Loucy (cell line): ENCODE measurements at regions not wholly inside any gene's neighbourhood (a gene's known extent, or its start where the extent isn't known, plus 50 kb on each side); places are given as distances from the start of the nearest gene placed in this dataset.

Experiments
- H2AFZ ChIP-seq: fragments of 200-600 bp; sonication (generic); 2 replicates; pipeline ENCODE4 v1.6.0; 2016; ENCODE audit warnings: antibody characterized with exemption, mild to moderate bottlenecking, low read length, moderate library complexity
- H3F3A ChIP-seq: fragments of 200-600 bp; 2 replicates; pipeline ENCODE4 v1.6.0; 2016; ENCODE audit warnings: antibody characterized with exemption, low read depth, mild to moderate bottlenecking
- H3K27me3 ChIP-seq: fragments of 200-600 bp; sonication (generic); 2 replicates; pipeline ENCODE4 v1.6.1; 2014; ENCODE audit warnings: low read length, mild to moderate bottlenecking; ENCODE audit not compliant: insufficient read depth, poor library complexity, severe bottlenecking
- H3K36me3 ChIP-seq: fragments of 200-600 bp; sonication (generic); 2 replicates; pipeline ENCODE4 v1.6.1; 2016; ENCODE audit warnings: low read length; ENCODE audit not compliant: insufficient read depth
- H3K4me1 ChIP-seq: fragments of 200-600 bp; sonication (generic); 2 replicates; pipeline ENCODE4 v1.5.1; 2014; ENCODE audit warnings: low read length, mild to moderate bottlenecking; ENCODE audit not compliant: insufficient read depth, poor library complexity, severe bottlenecking
- H3K4me2 ChIP-seq: fragments of 200-600 bp; sonication (generic); 2 replicates; pipeline ENCODE4 v1.6.0; 2014; ENCODE audit warnings: antibody characterized with exemption, low read length, low read depth, mild to moderate bottlenecking; ENCODE audit not compliant: poor library complexity, severe bottlenecking
- H3K4me3 ChIP-seq: fragments of 200-600 bp; sonication (generic); 2 replicates; pipeline ENCODE4 v1.5.1; 2014; ENCODE audit warnings: low read length, mild to moderate bottlenecking, mixed read lengths; ENCODE audit not compliant: poor library complexity, severe bottlenecking
- H3K79me2 ChIP-seq: fragments of 200-600 bp; sonication (generic); 2 replicates; pipeline ENCODE4 v1.6.1; 2014; ENCODE audit warnings: low read length; ENCODE audit not compliant: insufficient read depth
- H3K9ac ChIP-seq: fragments of 200-600 bp; sonication (generic); 2 replicates; pipeline ENCODE4 v1.6.0; 2014; ENCODE audit warnings: mild to moderate bottlenecking, low read depth, low read length, moderate library complexity; ENCODE audit not compliant: poor library complexity, severe bottlenecking
- H3K9me2 ChIP-seq: fragments of 200-600 bp; sonication (generic); replicated peaks from 2 replicates; pipeline ENCODE4 v1.6.1; 2016; ENCODE audit warnings: low read depth, low read length, mixed read lengths
- H3K9me3 ChIP-seq: fragments of 200-600 bp; sonication (generic); 2 replicates; pipeline ENCODE4 v1.6.1; 2014; ENCODE audit warnings: mild to moderate bottlenecking, antibody characterized with exemption, low read length, low read depth; ENCODE audit not compliant: insufficient read depth
- H4K20me1 ChIP-seq: fragments of 200-600 bp; sonication (generic); 2 replicates; pipeline ENCODE4 v1.6.0; 2014; ENCODE audit warnings: antibody characterized with exemption, low read length, mild to moderate bottlenecking; ENCODE audit not compliant: insufficient read depth, poor library complexity, severe bottlenecking
- EZH2phosphoT487 ChIP-seq: fragments of 200-600 bp; IDR thresholded peaks from 2 replicates; pipeline ENCODE4 v1.6.1; 2018; ENCODE audit warnings: antibody characterized with exemption, mild to moderate bottlenecking, moderate library complexity, borderline replicate concordance
- TF ChIP-seq, protein P1 (sequence below): fragments of 200-600 bp; sonication (generic); conservative IDR thresholded peaks from 2 replicates; pipeline ENCODE4 v1.5.1; 2014; ENCODE audit warnings: mild to moderate bottlenecking, antibody characterized with exemption, low read length

DNA sequence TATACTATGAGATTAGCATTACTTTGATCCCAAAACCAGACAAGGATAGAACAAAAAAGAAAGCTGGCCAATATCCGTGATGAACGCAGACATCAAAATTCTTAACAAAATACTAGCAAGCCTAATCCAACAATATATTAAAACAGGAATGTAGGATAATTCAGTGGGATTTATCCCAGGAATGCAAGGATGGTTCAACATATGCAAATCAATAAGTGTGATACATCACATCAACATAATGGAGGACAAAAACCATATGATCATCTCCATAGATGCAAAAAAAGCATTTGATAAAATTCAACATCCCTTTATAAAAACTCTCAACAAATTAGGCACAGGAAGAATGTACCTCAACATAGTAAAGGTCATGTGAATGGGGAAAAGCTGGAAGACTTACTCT is 158.5 kb downstream of the KCNE4 start:
- Histone ChIP-seq H3K4me2 (no peak overlapping the region), H3K4me3 (no peak overlapping the region), H3K79me2 (no peaks in the 10 kb centered on the region), H3K9me3 (peaks cover 6% of the 10 kb centered on the region), H3K4me1 (no peaks in the 10 kb centered on the region), H3K27me3 (no peaks in the 10 kb centered on the region), H3K9ac (no peak overlapping the region), H3K36me3 (no peaks in the 10 kb centered on the region), H3K9me2 (no peaks in the 10 kb centered on the region), H2AFZ (no peak overlapping the region), H3F3A (no peaks in the 10 kb centered on the region), H4K20me1 (no peaks in the 10 kb centered on the region)
- TF ChIP-seq EZH2phosphoT487, result no peak
- TF ChIP-seq, protein P1, sequence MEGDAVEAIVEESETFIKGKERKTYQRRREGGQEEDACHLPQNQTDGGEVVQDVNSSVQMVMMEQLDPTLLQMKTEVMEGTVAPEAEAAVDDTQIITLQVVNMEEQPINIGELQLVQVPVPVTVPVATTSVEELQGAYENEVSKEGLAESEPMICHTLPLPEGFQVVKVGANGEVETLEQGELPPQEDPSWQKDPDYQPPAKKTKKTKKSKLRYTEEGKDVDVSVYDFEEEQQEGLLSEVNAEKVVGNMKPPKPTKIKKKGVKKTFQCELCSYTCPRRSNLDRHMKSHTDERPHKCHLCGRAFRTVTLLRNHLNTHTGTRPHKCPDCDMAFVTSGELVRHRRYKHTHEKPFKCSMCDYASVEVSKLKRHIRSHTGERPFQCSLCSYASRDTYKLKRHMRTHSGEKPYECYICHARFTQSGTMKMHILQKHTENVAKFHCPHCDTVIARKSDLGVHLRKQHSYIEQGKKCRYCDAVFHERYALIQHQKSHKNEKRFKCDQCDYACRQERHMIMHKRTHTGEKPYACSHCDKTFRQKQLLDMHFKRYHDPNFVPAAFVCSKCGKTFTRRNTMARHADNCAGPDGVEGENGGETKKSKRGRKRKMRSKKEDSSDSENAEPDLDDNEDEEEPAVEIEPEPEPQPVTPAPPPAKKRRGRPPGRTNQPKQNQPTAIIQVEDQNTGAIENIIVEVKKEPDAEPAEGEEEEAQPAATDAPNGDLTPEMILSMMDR, result no peak

DNA sequence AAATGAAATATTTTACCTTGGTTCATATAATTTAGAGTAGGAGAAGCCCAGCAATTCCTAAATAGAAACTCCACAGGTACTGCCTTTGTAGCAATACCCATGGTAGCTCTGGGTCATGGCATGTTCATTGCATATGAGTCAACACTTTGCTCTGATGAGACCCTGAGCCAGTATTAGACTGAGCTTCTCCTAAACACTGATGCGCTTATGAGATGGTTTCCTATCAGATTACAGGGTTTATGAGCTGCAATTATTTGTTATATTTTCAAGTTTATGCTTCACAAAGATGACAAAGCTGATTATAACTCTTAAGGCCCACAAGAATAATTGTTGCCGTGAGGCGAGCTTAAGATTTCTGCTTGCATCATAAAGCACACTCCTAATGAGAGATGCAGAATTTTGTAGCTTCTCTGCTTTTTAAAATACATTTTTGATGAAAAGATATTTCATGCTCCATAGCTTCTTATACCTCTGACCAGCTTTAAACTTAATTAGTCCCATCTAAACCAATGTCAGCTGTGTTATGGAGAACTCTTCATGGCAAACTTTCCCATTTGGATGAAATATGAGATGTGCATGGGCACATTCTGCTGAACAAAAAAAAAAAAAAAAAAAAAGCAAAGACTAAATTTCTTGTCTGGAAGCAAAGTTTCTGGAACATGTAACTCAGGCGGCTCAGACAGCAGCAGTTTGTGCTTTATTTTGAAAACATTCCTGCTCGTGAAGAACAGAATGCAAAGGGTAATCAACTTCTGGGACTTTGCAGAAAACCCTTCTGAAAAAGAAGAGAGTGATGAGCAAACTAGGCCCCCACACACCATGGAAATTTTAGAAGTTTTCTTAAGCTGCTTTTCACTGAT is 162.6 kb downstream of the KCNE4 start:
- no peaks in the 10 kb centered on the region for H3K4me1 ChIP-seq
- H3K9me2 ChIP-seq, result no peaks in the 10 kb centered on the region
- peaks cover 3% of the 10 kb centered on the region; the same call in 1 of the 2 replicates for H3K9me3 ChIP-seq
- no peak for TF ChIP-seq EZH2phosphoT487
- TF ChIP-seq, protein P1, result no peak
- H4K20me1 ChIP-seq, result no peaks in the 10 kb centered on the region
- no peaks in the 10 kb centered on the region for H3F3A ChIP-seq
- no peaks in the 10 kb centered on the region for H3K79me2 ChIP-seq
- H3K9ac ChIP-seq, result no peak overlapping the region
- H2AFZ ChIP-seq, result no peak overlapping the region
- H3K4me2 ChIP-seq, result no peak overlapping the region
- H3K36me3 ChIP-seq, result no peaks in the 10 kb centered on the region
- H3K4me3 ChIP-seq, result no peak overlapping the region
- no peaks in the 10 kb centered on the region for H3K27me3 ChIP-seq

DNA sequence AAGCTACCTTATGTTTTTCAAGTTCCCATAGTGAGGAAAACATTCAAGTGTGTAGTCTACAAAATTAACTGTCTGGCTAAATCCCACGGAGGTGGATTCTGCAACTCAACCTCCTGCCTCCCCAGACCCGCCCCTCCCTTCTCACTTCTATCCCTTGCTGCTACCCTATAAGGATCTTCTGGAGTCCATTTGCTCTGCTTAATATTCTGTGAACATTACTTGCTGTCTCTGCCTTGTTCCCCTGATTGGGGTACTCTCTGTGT is 163.2 kb downstream of the KCNE4 start:
- Histone ChIP-seq H3K4me2 (no peak overlapping the region), H3K4me3 (no peak overlapping the region), H3K4me1 (no peaks in the 10 kb centered on the region), H3K9me3 (peaks cover 3% of the 10 kb centered on the region; the same call in 1 of the 2 replicates), H2AFZ (no peak overlapping the region), H3K79me2 (no peaks in the 10 kb centered on the region), H3K9ac (no peak overlapping the region), H4K20me1 (no peaks in the 10 kb centered on the region), H3K9me2 (no peaks in the 10 kb centered on the region), H3F3A (no peaks in the 10 kb centered on the region), H3K36me3 (no peaks in the 10 kb centered on the region), H3K27me3 (no peaks in the 10 kb centered on the region)
- no peak for TF ChIP-seq EZH2phosphoT487
- TF ChIP-seq, protein P1, result no peak
